Suprapubic skin (tissue), 3 donors: ENCODE measurements at regions not wholly inside any gene's neighbourhood (a gene's known extent, or its start where the extent isn't known, plus 50 kb on each side); places are given as distances from the start of the nearest gene placed in this dataset.

Experiments
- CTCF ChIP-seq, 2 donors: fragments of 200-600 bp in 1 of 2; fragments of 450-650 bp in 1 of 2; sonication (generic) in 1 of 2; IDR thresholded peaks; one replicate each; pipeline ENCODE4 v1.5.1; 2016 to 2019; ENCODE audit warnings: antibody characterized with exemption in 2 of 2, mild to moderate bottlenecking in 1 of 2, moderate library complexity in 1 of 2
- EP300 ChIP-seq: sonication (generic); formaldehyde crosslinking; IDR thresholded peaks from one replicate; pipeline ENCODE4 v1.6.1; 2017; ENCODE audit warnings: antibody characterized with exemption
- POLR2A ChIP-seq, 2 donors: fragments of 450-650 bp; IDR thresholded peaks; one replicate each; pipeline ENCODE4 v1.6.1; 2017; ENCODE audit warnings: antibody characterized with exemption in 2 of 2, mild to moderate bottlenecking in 2 of 2, moderate library complexity in 2 of 2

- TF ChIP-seq POLR2A (IDR thresholded peaks at IDR 0.05): no peak
- no peak for TF ChIP-seq EP300
- TF ChIP-seq CTCF (IDR thresholded peaks at IDR 0.05): no peak
These were observed 766.9 kb downstream of the TDRD15 start for GRCh38 chr2:21890716-21891115.
